Activated CD8-positive, alpha-beta memory T cell treated with anti-CD3 and anti-CD28 coated beads, Interleukin-2, amount 50 U/mL, for 24 hours (primary cell): ENCODE measurements at regions not wholly inside any gene's neighbourhood (a gene's known extent, or its start where the extent isn't known, plus 50 kb on each side); places are given as distances from the start of the nearest gene placed in this dataset.

Experiments
- DNase-seq: peaks from one replicate; pipeline ENCODE4 v3.0.0-alpha.2; 2020; ENCODE audit errors: extremely low read depth

- DNase-seq = no peak
Measured at GRCh38 chr5:128591598-128592455, 53.8 kb upstream of the FBN2 start.

- DNase-seq = no peak
Measured at GRCh38 chr5:128596071-128596470, 58.0 kb upstream of the FBN2 start.

GRCh38 chr5:128597156-128597555, 59.1 kb upstream of the FBN2 start:
- no peak for DNase-seq

GRCh38 chr5:128613128-128613527, 75.1 kb upstream of the FBN2 start:
- DNase-seq = no peak

- DNase-seq = no peak
Measured at GRCh38 chr5:128613766-128614165, 75.7 kb upstream of the FBN2 start.

GRCh38 chr5:128615578-128615977, 77.5 kb upstream of the FBN2 start:
- DNase-seq = no peak

- DNase-seq = no peak
Measured at GRCh38 chr5:128626536-128627090, 88.6 kb upstream of the FBN2 start.

GRCh38 chr5:128627939-128628338, 89.9 kb upstream of the FBN2 start:
- DNase-seq = no peak

- DNase-seq = no peak
Measured at GRCh38 chr5:128629157-128629556, 91.1 kb upstream of the FBN2 start.

GRCh38 chr5:128630121-128630520, 92.1 kb upstream of the FBN2 start:
- no peak for DNase-seq

GRCh38 chr5:128631771-128632170, 93.7 kb upstream of the FBN2 start:
- DNase-seq = no peak

- no peak for DNase-seq
Measured at GRCh38 chr5:128632264-128632663, 94.2 kb upstream of the FBN2 start.

- no peak for DNase-seq
Measured at GRCh38 chr5:128633901-128634300, 95.9 kb upstream of the FBN2 start.

- no peak for DNase-seq
Measured at GRCh38 chr5:128635379-128635778, 97.3 kb upstream of the FBN2 start.

- no peak for DNase-seq
Measured at GRCh38 chr5:128636361-128636760, 98.3 kb upstream of the FBN2 start.

GRCh38 chr5:128637031-128637430, 99.0 kb upstream of the FBN2 start:
- DNase-seq = no peak

- DNase-seq = no peak
Measured at GRCh38 chr5:128641861-128642260, 103.8 kb upstream of the FBN2 start.

GRCh38 chr5:128644863-128645262, 106.8 kb upstream of the FBN2 start:
- DNase-seq = no peak

- DNase-seq = no peak
Measured at GRCh38 chr5:128645581-128645980, 107.5 kb upstream of the FBN2 start.

- no peak for DNase-seq
Measured at GRCh38 chr5:128646176-128646575, 108.1 kb upstream of the FBN2 start.

- DNase-seq = no peak
Measured at GRCh38 chr5:128649192-128649591, 111.1 kb upstream of the FBN2 start.

GRCh38 chr5:128662997-128663396, 125.0 kb upstream of the FBN2 start:
- no peak for DNase-seq

GRCh38 chr5:128665747-128666355, 127.8 kb upstream of the FBN2 start:
- DNase-seq = no peak
